ENCODE measurements at regions not wholly inside any gene's neighbourhood (a gene's known extent, or its start where the extent isn't known, plus 50 kb on each side); places are given as distances from the start of the nearest gene placed in this dataset.

DNA sequence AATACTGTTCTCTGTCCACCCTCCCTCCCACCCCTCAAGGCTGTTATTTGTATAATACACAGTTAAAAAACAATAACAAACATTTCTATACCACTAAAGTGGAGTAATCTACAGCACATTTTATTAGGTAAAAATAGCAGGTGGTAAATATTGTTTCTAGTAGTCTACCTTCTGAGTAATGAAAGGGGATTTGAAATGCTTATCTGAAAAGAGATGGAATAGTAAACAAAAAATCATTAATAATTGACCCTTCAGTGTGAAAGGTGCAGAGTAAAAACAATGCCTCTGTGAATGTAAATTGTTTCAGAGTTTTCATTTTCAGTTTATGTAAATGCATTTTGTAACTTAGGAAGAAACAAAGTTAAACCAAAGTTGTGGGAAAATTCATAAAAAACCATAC lies 321.2 kb downstream of the SLC16A7 start:
- TF ChIP-seq CTCF (IDR thresholded peaks at IDR 0.05; ENCODE audit: low read depth, low read length), result no peak
- TF ChIP-seq EZH2phosphoT487 (IDR thresholded peaks at IDR 0.05; ENCODE audit: low read depth), result no peak

All from OCI-LY3 (cell line).